ENCODE measurements at regions not wholly inside any gene's neighbourhood (a gene's known extent, or its start where the extent isn't known, plus 50 kb on each side); places are given as distances from the start of the nearest gene placed in this dataset.
"Not testable (repeated sequence)": the region's sequence is repeated elsewhere in the genome, so short reads cannot be mapped to it uniquely, and the experiment has no call there.

DNA sequence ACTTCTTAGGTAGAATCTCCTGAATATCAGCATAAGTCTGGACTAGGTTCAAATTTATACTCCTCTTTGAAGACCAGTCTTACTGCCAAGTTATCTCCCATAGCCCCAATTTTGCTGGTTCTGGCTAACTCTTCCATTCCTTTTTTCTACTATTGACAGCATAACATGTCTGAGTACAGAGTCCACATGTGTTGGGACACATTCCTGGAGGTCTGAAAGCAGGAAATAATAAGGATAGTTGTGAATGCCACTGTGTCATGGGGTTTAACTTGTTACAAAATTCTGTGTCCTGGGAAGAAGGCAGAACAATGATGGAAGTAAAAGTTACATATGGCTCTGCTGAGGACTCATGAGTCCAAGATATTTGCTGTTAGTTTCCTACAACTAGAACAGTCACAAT is 57.4 kb upstream of the ZBTB20 start:
- no peak overlapping the region for H3K4me3 ChIP-seq
- H3K9me3 ChIP-seq: no peaks in the 10 kb centered on the region
- DNase-seq (ENCODE audit: low spot score) (no peak), ATAC-seq (ENCODE audit: insufficient number of reproducible peaks, low FRiP score, low read depth) (no peak)
- H3K27me3 ChIP-seq (replicated peaks; ENCODE audit: insufficient read depth): no peaks in the 10 kb centered on the region
- H3K36me3 ChIP-seq: no peaks in the 10 kb centered on the region
- TF ChIP-seq, protein P1, sequence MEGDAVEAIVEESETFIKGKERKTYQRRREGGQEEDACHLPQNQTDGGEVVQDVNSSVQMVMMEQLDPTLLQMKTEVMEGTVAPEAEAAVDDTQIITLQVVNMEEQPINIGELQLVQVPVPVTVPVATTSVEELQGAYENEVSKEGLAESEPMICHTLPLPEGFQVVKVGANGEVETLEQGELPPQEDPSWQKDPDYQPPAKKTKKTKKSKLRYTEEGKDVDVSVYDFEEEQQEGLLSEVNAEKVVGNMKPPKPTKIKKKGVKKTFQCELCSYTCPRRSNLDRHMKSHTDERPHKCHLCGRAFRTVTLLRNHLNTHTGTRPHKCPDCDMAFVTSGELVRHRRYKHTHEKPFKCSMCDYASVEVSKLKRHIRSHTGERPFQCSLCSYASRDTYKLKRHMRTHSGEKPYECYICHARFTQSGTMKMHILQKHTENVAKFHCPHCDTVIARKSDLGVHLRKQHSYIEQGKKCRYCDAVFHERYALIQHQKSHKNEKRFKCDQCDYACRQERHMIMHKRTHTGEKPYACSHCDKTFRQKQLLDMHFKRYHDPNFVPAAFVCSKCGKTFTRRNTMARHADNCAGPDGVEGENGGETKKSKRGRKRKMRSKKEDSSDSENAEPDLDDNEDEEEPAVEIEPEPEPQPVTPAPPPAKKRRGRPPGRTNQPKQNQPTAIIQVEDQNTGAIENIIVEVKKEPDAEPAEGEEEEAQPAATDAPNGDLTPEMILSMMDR (IDR thresholded peaks at IDR 0.05): no peak
- no peaks in the 10 kb centered on the region for H3K4me1 ChIP-seq (ENCODE audit: control insufficient read depth in 1 of 2, low read depth in 2 of 2)
- H3K27ac ChIP-seq: no peak overlapping the region

DNA sequence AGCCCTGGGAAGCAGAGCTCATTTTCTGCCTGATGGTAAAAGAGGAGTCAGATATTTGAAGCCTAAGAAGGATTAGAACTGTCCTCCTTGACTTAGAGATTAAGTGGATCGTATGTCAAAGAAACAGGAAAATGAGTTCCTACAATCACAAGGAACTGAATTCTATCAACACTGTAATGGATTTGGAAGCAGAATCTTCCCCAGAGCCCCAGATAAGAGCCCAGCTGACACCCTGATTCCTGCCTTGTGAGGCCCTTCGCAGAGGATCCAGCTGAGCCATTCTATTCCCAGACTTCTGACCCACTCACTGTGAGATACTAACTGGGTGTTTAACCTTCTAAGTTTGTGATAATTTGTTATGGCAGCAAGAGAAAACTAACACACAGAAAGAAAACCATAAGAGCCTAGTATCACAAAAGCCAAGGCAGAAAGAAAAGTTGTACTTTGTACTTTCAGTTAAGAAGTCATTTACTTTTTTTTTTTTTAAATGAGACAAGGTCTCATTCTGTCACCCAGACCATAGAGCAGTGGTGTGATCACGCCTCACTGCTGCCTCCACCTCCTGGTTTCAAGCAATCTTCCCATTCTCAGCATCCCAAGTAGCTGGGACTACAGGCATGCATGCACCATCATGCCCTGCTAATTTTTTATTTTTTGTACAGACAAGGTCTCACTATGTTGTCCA is 61.1 kb upstream of the ZBTB20 start:
- no peaks in the 10 kb centered on the region for H3K27me3 ChIP-seq (replicated peaks; ENCODE audit: insufficient read depth)
- H3K36me3 ChIP-seq: no peaks in the 10 kb centered on the region
- H3K27ac ChIP-seq: no peak overlapping the region
- H3K4me3 ChIP-seq: no peak overlapping the region
- DNase-seq (ENCODE audit: low spot score): no peak
- no peaks in the 10 kb centered on the region for H3K4me1 ChIP-seq (ENCODE audit: control insufficient read depth in 1 of 2, low read depth in 2 of 2)
- TF ChIP-seq, protein P1 (IDR thresholded peaks at IDR 0.05): no peak
- no peak for ATAC-seq (ENCODE audit: insufficient number of reproducible peaks, low FRiP score, low read depth)
- no peaks in the 10 kb centered on the region for H3K9me3 ChIP-seq

DNA sequence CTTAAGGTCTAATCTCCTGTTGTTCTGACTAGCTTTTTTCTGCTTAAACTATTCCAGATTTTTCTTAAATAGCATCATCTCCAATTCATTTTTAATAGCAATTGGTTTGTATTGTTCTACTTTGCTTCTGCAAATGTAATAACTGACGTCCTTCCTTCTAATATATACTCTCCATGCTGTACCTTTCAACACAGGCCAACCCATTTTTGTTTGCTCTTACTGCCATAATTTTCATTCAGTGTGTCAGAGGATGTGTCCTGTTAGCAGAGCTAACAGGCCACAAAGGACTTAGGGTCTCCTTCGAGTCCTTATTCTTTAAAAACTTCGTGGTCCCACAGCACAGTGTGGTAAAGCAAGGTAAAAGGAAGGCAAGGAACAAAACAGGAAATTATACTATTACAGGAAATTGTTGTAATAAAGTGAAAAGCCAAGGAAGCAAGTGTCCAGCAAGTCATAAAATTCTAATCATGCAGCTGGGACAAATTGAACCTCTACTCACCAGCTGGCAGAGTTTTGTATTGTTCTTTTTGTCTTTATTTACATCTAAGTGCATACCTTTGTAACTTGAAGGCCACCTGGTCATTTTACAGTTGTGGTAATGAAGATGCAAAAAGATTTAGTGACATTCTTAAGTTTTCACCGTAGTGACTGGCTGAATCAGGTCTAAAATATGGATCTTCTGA is 64.9 kb upstream of the ZBTB20 start:
- no peaks in the 10 kb centered on the region for H3K27me3 ChIP-seq (replicated peaks; ENCODE audit: insufficient read depth)
- TF ChIP-seq, protein P1 (IDR thresholded peaks at IDR 0.05): no peak
- no peaks in the 10 kb centered on the region for H3K36me3 ChIP-seq
- H3K27ac ChIP-seq: no peak overlapping the region
- H3K9me3 ChIP-seq: no peaks in the 10 kb centered on the region
- H3K4me1 ChIP-seq (ENCODE audit: control insufficient read depth in 1 of 2, low read depth in 2 of 2): no peaks in the 10 kb centered on the region
- ATAC-seq (ENCODE audit: insufficient number of reproducible peaks, low FRiP score, low read depth) (no peak), DNase-seq (ENCODE audit: low spot score) (no peak)
- H3K4me3 ChIP-seq: no peak overlapping the region

DNA sequence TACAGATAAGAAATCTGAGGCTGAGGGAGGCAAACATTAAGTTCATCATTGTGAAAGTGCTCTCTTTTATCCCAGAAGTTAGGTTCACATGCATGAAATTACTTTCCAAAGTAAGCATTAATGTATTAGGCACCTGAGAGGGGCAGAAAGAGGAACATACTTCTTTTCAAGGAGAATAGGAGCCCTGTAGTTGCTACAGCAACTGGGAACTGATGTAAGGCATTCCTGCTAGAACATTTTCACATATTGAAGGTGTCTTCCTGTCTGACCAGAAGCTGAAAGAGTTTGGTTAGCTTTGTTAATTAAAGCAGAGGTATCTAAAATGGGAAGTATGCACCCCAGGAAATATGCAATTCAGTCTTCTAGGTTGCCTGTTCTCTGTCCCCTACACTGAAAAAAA is 65.5 kb upstream of the ZBTB20 start:
- no peaks in the 10 kb centered on the region for H3K27me3 ChIP-seq (replicated peaks; ENCODE audit: insufficient read depth)
- H3K4me3 ChIP-seq: no peak overlapping the region
- TF ChIP-seq, protein P1 (IDR thresholded peaks at IDR 0.05): no peak
- H3K27ac ChIP-seq: no peak overlapping the region
- no peaks in the 10 kb centered on the region for H3K9me3 ChIP-seq
- ATAC-seq (ENCODE audit: insufficient number of reproducible peaks, low FRiP score, low read depth): no peak
- H3K36me3 ChIP-seq: no peaks in the 10 kb centered on the region
- H3K4me1 ChIP-seq (ENCODE audit: control insufficient read depth in 1 of 2, low read depth in 2 of 2): peaks cover 0 to 4% of the 10 kb centered on the region in 2 donors
- no peak for DNase-seq (ENCODE audit: low spot score)

DNA sequence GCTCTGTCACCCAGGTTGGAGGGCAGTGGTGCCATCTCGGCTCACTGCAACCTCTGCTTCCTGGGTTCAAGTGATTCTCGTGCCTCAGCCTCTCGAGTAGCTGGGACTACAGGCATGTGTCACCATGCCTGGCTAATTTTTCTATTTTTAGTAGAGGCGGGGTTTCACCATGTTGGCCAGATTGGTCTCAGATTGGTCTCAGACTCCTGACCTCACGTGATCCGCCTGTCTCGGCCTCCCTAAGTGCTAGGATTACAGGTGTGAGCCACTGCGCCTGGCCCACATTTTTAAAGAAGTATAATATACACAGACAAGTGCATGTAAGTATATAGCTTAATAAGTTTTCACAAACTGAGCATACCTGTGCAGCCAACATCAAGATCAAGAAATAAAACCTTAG is 66.0 kb upstream of the ZBTB20 start:
- not testable (repeated sequence) for H3K36me3 ChIP-seq; DNase-seq (ENCODE audit: low spot score); H3K9me3 ChIP-seq; H3K27ac ChIP-seq; H3K4me3 ChIP-seq; ATAC-seq (ENCODE audit: insufficient number of reproducible peaks, low FRiP score, low read depth); H3K27me3 ChIP-seq (replicated peaks; ENCODE audit: insufficient read depth); H3K4me1 ChIP-seq (ENCODE audit: control insufficient read depth in 1 of 2, low read depth in 2 of 2)

Data from thoracic aorta (tissue), 2 donors.